Fibroblast of skin of scalp (primary cell): ENCODE measurements at regions not wholly inside any gene's neighbourhood (a gene's known extent, or its start where the extent isn't known, plus 50 kb on each side); places are given as distances from the start of the nearest gene placed in this dataset.
A peak's percentile ranks its signal among the peaks of the same experiment; 100 is the strongest.

Experiments used
- DNase-seq: peaks from one replicate; pipeline ENCODE4 v3.0.0-alpha.2; 2013

DNA sequence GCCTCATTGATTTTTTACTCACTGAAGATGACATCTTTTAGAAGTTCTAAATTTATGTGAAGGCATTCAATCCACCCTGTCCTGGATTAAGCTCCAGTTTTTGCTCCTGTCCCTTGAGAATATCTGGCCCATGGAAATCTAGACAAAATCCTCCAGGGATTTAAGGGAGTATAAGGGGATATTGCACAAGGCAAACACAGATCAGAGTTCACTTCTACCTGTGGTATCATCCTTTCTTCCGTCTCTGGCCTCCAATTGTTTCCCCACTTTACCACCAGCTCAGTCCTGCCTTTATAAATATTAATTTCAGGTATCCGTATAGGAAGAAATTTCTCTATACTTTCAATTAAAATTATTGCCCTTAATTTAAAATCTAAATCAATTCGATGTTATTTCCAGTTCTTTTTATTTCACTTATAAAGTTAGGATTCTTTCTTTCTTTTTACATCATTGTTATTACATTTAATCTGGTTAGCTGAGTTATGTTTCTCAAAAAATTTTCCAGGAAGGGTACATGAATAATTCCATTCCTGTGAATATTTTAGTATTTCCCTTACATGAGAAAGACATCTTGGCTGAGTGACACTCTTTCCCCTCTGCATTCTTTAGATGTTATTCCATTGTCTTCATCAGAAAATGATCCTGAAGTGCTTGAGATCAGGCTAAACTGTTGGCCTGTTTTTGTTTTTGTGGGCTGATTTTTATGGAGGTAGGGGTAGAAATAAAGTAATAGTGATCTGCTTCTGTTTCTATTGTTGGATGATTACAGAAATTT is 194.3 kb upstream of the MAP3K1 start:
- peak; percentile 91 for DNase-seq

DNA sequence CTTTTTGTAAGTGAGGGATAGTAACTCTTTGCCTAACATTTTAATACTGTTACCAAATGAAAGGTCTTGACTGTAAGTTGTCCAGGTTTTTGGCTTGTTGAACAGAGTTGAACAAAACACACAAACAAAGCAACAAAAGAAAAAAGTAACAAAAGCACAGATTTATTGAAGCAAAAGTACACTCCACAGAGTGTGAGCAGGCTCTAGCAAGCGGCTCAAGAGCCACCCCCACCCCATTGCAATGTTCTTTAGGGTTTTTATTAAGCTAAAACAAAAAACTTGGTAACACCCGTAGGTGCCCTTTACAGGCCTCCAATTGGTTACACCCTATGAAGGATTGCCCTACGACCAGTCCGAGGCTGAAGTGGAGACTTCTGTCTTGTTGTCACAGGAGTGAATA is 197.4 kb upstream of the MAP3K1 start:
- DNase-seq = no peak

DNA sequence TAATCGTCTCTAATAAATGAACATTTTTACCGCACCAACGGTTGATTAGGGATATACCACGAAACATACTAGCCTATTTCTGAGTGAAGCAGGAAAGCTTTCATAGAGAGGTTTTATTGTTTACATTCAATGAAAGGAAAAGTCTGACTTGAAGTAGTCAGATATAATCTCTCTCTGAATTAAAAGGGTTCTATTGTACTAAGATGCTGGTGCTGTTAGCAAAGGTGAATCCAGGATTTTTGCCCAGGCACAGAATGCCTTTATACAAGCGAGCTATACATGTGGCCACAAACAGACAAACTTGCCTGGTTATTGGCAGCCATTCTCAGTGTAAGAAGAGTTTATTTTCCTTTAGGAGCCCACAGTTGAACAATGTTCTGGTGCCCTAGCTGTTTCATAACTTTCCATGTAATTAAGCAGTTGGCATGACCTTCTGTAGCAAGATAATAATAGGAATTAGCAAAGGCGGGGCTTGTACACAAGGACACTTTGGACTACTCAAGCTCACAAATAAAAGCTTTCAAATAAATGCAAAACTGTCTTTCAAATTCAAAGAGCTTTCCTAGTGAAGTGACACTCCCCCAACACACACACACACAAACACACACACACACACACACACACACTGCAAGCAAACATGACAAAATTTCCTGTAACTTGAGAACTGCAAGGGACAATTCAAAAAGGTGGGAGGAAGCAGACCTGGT is 198.7 kb upstream of the MAP3K1 start:
- DNase-seq = no peak

DNA sequence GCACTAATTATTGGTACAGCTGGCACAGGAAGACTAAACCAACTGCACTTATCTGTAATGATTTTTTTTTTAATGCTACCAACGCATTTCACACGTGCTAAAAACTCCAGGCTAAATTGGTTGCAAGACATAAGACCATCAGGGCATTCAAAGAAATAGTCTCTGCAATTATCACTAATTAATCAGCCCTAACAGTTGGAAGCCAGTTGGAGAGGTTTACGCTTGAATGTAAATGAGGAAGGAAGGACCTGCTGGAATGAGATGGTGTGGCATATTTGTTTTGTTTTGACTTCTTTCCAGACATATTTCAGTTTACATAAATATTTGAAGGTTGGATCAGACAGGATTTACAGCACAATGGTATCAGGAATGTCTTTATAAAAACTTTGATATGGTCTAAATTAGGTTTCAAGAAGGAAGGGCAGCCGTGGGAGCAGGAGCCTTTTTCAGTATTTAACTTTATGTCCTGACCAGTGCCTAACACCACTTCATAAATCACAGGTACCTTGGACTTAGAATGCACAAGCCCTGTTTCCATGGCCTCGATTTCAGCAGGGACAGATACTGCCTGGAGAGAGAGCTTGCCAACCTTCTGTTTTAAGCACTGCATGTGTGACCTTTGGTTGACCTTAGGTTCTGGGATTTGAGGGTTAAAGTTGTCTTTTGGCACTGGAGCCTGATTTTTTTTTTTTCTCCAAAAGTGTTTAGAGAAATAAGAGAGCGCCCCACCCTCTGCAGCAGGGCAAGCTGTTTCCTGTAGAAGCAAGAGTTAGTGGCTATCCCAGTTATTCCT is 199.8 kb upstream of the MAP3K1 start:
- no peak for DNase-seq

DNA sequence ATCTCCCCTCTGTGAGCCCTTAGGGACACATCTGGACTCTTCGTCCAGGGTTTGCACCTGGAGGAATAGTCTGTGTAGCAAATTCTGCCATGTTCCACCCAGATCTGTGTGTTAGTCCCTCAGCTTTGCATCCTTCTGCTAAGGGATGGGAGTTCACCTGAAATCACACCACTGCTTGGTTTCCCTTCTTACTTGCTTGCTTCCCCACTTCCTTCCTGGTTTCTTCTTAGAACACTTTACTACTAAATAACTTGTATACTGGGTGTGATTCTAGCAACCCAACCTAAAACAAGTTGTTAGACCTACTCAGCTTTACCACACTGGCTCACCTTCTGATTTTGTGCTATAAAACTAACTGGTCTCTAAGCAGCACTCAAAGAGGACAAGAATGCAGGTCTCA is 202.6 kb upstream of the MAP3K1 start:
- DNase-seq = no peak

GRCh38 chr5:56612353-56612752 is 203.0 kb upstream of the MAP3K1 start:
- DNase-seq = no peak

DNA sequence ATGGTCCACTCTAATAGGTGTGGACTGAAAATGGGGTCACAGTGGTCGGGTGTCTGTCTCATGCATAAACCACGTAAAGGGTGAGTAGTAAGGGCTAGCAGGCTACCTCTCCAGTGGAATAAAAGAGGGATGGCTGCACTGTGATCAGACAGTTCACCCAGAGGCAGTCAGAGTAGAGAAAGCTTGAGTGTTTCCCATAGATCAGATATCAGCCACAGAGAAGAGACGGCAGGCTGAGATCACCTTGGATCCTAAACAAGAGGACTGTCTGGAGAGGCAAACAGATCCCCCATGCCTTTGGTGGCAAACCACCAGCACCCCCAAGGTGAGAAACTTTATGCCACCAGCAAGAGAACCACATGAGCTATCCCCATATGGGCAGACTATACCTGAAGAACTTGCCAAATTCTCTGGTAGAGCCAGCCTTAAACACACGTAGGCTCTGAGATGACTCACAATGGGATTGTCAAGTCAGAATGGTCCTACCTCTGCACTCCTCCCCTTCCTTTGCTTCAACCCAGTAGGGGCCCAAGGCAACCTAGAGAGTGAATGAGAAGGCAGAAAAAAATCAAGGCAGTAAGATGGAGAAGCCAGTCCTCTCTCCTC is 205.2 kb upstream of the MAP3K1 start:
- DNase-seq = no peak

GRCh38 chr5:56608217-56608925 is 207.0 kb upstream of the MAP3K1 start:
- peak; percentile 86 for DNase-seq

- DNase-seq = peak; percentile 81
Measured at GRCh38 chr5:56607551-56607950, 207.8 kb upstream of the MAP3K1 start.

GRCh38 chr5:56607074-56607473 is 208.3 kb upstream of the MAP3K1 start:
- DNase-seq = peak; percentile 91

- DNase-seq = no peak
Measured at GRCh38 chr5:56606192-56606591, 209.2 kb upstream of the MAP3K1 start.

DNA sequence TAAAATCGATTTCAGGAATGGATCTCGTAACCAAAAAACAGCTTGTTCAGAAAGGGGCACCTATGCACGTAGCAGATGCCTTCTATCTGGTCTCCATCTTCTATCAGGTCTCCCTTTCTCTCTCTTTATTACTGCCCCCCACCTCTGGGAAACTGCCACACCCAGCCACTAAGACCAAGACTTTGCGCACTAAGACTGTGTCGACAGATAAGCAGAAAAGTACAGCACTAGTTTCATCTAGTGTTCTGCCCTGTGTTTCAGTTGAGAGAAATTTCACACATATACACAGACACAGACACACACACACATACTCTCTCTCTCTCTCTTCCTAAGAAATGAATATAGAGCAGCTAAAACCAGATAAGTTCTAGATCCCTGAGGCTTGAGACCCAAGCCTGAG is 210.1 kb upstream of the MAP3K1 start:
- DNase-seq = no peak

DNA sequence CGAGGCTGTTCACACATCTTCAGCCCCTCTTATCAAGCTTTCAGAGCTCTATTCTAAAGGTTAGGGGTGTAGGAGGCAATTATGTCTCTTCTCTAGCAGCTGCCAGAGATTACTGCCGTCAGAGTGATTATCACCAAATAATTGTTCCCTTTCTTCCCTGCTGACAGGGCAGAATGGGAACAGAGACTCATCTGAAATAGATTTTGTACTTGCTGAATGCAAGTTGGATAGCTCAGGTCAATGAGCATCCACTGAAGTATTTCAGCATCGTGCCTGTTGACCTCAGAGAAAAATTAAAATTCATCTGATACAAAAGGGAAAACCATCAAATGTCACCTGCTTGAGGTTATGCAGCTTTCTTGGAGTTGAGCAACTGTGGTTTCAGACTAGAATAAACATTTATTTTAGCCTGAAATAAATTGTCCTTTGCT is 213.7 kb upstream of the MAP3K1 start:
- DNase-seq = no peak

DNA sequence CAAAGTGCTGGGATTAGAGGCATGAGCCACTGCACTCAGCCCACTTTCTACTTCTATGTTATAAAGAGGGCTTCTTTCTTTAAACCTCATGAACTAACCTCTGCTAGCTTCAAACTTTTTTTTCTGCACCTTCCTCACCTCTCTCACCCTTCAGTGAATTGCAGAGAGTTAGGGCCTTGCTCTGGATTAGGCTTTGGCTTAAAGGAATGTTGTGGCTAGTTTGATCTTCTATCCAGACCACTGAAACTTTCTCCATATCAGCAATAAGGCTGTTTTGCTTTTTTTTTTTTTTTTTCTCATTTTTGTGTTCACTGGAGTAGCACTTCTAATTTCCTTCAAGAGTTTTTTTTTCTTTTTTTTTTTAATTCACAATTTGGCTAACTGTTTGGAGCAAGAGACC is 216.4 kb upstream of the MAP3K1 start:
- DNase-seq = no peak

DNA sequence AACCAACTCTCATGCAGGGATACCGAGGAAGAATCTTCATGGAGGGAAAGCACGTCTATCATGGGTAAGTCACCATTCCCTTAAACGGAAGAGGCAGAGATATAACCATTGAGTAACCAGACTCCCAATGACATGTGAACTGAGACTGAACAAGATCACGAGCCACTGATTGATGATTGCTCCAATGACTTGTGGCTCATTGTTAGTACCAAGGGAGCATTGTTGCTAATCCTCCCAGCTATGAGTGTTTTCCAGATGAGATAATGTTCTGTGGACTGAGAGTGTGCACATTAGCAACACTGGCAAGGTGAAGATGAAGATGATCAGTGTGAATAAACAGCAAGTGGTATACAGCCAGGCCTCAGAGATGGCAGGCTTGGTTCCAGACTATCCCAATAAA is 219.2 kb upstream of the MAP3K1 start:
- no peak for DNase-seq

GRCh38 chr5:56595566-56595965 is 219.8 kb upstream of the MAP3K1 start:
- no peak for DNase-seq

GRCh38 chr5:56594792-56595191 is 220.6 kb upstream of the MAP3K1 start:
- DNase-seq = peak; percentile 49

DNA sequence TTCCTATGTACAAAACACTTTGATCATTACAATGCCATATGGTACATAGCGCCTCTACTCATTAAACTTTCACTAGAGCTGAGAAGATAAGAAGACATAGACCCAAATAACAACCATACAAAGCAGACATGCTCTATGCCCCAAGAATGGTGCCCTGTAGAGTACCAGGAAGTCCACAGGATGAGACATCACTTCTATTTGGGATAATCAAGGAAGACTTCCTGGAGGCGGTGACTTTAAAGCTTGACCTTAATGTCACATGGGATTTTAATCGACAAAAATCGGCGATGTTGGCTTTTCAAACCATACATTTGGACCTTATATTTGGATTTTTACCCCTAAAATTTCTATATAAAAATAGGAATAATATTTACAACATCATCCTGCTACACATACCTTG is 224.3 kb upstream of the MAP3K1 start:
- no peak for DNase-seq

GRCh38 chr5:56589481-56589860 is 225.9 kb upstream of the MAP3K1 start:
- no peak for DNase-seq

- DNase-seq = no peak
Measured at GRCh38 chr5:56588636-56589480, 226.5 kb upstream of the MAP3K1 start.

DNA sequence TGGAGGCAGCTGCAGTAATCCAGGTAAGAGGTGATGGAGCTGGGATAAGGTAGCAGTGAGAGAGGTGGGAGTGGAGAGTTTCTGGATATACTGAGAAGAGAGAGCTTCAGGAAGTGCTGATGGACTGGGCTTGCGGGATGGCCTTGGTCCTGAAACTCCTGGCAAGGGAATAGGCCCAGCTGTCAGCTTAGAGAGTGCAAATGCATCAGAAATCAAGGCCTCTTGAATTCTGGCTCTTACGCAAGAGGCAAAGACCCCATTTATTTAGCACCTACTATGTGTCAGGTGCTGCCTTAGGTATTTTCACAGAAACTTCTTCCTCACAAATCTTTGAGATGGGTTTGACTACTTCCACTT is 227.2 kb upstream of the MAP3K1 start:
- DNase-seq = no peak
